ENCODE measurements at regions not wholly inside any gene's neighbourhood (a gene's known extent, or its start where the extent isn't known, plus 50 kb on each side); places are given as distances from the start of the nearest gene placed in this dataset.

GRCh38 chr11:41675205-41675604 is 215.8 kb upstream of the LRRC4C start:
- DNase-seq: no peak
- Histone ChIP-seq H3K9ac (ENCODE audit: low read length) (no peak overlapping the region), H2AK5ac (ENCODE audit: low read length) (no peak overlapping the region), H3K14ac (ENCODE audit: low read length) (no peak overlapping the region), H3K4ac (ENCODE audit: low read depth, low read length) (no peak overlapping the region), H3K4me2 (ENCODE audit: low read length) (no peak overlapping the region), H4K8ac (ENCODE audit: low read depth, low read length) (no peak overlapping the region), H3K9me3 (ENCODE audit: insufficient read depth, low read depth, low read length) (no peaks in the 10 kb centered on the region), H2AFZ (ENCODE audit: insufficient read depth, low read length, poor library complexity) (no peak overlapping the region), H2BK12ac (ENCODE audit: low read length) (no peak overlapping the region), H2BK5ac (ENCODE audit: low read depth, low read length, poor library complexity) (no peak overlapping the region), H3K36me3 (ENCODE audit: control insufficient read depth in 1 of 2, insufficient read depth in 2 of 2, low read length in 2 of 2) (no peaks in the 10 kb centered on the region), H3K4me3 (ENCODE audit: low read depth, low read length) (no peak overlapping the region), H4K12ac (ENCODE audit: low read depth, low read length) (no peak overlapping the region), H3K27me3 (ENCODE audit: insufficient read depth, low read length) (no peaks in the 10 kb centered on the region), H3K23ac (ENCODE audit: low read length) (no peak overlapping the region), H3K27ac (ENCODE audit: low read depth, low read length) (no peak overlapping the region), H3K18ac (ENCODE audit: low read length) (no peak overlapping the region), H4K91ac (ENCODE audit: low read depth, low read length) (no peak overlapping the region), H3K4me1 (ENCODE audit: control insufficient read depth in 1 of 2, insufficient read depth in 2 of 2, low read length in 2 of 2) (no peaks in the 10 kb centered on the region), H3K79me2 (ENCODE audit: control insufficient read depth, insufficient read depth, low read length, poor library complexity) (no peaks in the 10 kb centered on the region), H3K79me1 (ENCODE audit: low read length) (no peaks in the 10 kb centered on the region), H2BK120ac (ENCODE audit: insufficient read depth, low read length, poor library complexity) (no peak overlapping the region)
- WGBS (ENCODE audit: extremely low coverage, insufficient coverage, insufficient read length): no CpG with 5 or more reads among the region's 1 CpG

GRCh38 chr11:41713030-41713429 is 253.6 kb upstream of the LRRC4C start:
- Histone ChIP-seq H3K4me1 (ENCODE audit: control insufficient read depth in 1 of 2, insufficient read depth in 2 of 2, low read length in 2 of 2) (no peaks in the 10 kb centered on the region), H3K27ac (ENCODE audit: low read depth, low read length) (no peak overlapping the region), H4K8ac (ENCODE audit: low read depth, low read length) (no peak overlapping the region), H3K9ac (ENCODE audit: low read length) (no peak overlapping the region), H3K18ac (ENCODE audit: low read length) (no peak overlapping the region), H3K79me2 (ENCODE audit: control insufficient read depth, insufficient read depth, low read length, poor library complexity) (no peaks in the 10 kb centered on the region), H3K36me3 (ENCODE audit: control insufficient read depth in 1 of 2, insufficient read depth in 2 of 2, low read length in 2 of 2) (no peaks in the 10 kb centered on the region), H3K23ac (ENCODE audit: low read length) (no peak overlapping the region), H2BK5ac (ENCODE audit: low read depth, low read length, poor library complexity) (no peak overlapping the region), H3K4me2 (ENCODE audit: low read length) (no peak overlapping the region), H4K12ac (ENCODE audit: low read depth, low read length) (no peak overlapping the region), H3K14ac (ENCODE audit: low read length) (no peak overlapping the region), H2AFZ (ENCODE audit: insufficient read depth, low read length, poor library complexity) (no peak overlapping the region), H2BK120ac (ENCODE audit: insufficient read depth, low read length, poor library complexity) (no peak overlapping the region), H3K4ac (ENCODE audit: low read depth, low read length) (no peak overlapping the region), H3K27me3 (ENCODE audit: insufficient read depth, low read length) (no peaks in the 10 kb centered on the region), H2AK5ac (ENCODE audit: low read length) (no peak overlapping the region), H2BK12ac (ENCODE audit: low read length) (no peak overlapping the region), H3K79me1 (ENCODE audit: low read length) (no peaks in the 10 kb centered on the region), H3K9me3 (ENCODE audit: insufficient read depth, low read depth, low read length) (no peaks in the 10 kb centered on the region), H4K91ac (ENCODE audit: low read depth, low read length) (no peak overlapping the region), H3K4me3 (ENCODE audit: low read depth, low read length) (no peak overlapping the region)
- no peak for DNase-seq
- WGBS (ENCODE audit: extremely low coverage, insufficient coverage, insufficient read length): no CpG with 5 or more reads among the region's 3 CpGs

- H4K91ac ChIP-seq (ENCODE audit: low read depth, low read length): no peak overlapping the region
- no peak overlapping the region for H3K4me3 ChIP-seq (ENCODE audit: low read depth, low read length)
- H3K9ac ChIP-seq (ENCODE audit: low read length): no peak overlapping the region
- H2BK12ac ChIP-seq (ENCODE audit: low read length): no peak overlapping the region
- H3K9me3 ChIP-seq (ENCODE audit: insufficient read depth, low read depth, low read length): no peaks in the 10 kb centered on the region
- no CpG with 5 or more reads among the region's 2 CpGs for WGBS (ENCODE audit: extremely low coverage, insufficient coverage, insufficient read length)
- no peaks in the 10 kb centered on the region for H3K4me1 ChIP-seq (ENCODE audit: control insufficient read depth in 1 of 2, insufficient read depth in 2 of 2, low read length in 2 of 2)
- no peaks in the 10 kb centered on the region for H3K79me2 ChIP-seq (ENCODE audit: control insufficient read depth, insufficient read depth, low read length, poor library complexity)
- no peak overlapping the region for H2AFZ ChIP-seq (ENCODE audit: insufficient read depth, low read length, poor library complexity)
- no peak overlapping the region for H4K8ac ChIP-seq (ENCODE audit: low read depth, low read length)
- H3K79me1 ChIP-seq (ENCODE audit: low read length): no peaks in the 10 kb centered on the region
- H3K4me2 ChIP-seq (ENCODE audit: low read length): no peak overlapping the region
- H3K18ac ChIP-seq (ENCODE audit: low read length): no peak overlapping the region
- no peak overlapping the region for H3K23ac ChIP-seq (ENCODE audit: low read length)
- H3K27me3 ChIP-seq (ENCODE audit: insufficient read depth, low read length): no peaks in the 10 kb centered on the region
- H3K4ac ChIP-seq (ENCODE audit: low read depth, low read length): no peak overlapping the region
- no peak overlapping the region for H3K27ac ChIP-seq (ENCODE audit: low read depth, low read length)
- H2BK120ac ChIP-seq (ENCODE audit: insufficient read depth, low read length, poor library complexity): no peak overlapping the region
- no peak for DNase-seq
- H2BK5ac ChIP-seq (ENCODE audit: low read depth, low read length, poor library complexity): no peak overlapping the region
- H3K14ac ChIP-seq (ENCODE audit: low read length): no peak overlapping the region
- H4K12ac ChIP-seq (ENCODE audit: low read depth, low read length): no peak overlapping the region
- H3K36me3 ChIP-seq (ENCODE audit: control insufficient read depth in 1 of 2, insufficient read depth in 2 of 2, low read length in 2 of 2): no peaks in the 10 kb centered on the region
- no peak overlapping the region for H2AK5ac ChIP-seq (ENCODE audit: low read length)
Measured at GRCh38 chr11:41714101-41714500, 254.6 kb upstream of the LRRC4C start.

GRCh38 chr11:41716862-41717261 is 257.4 kb upstream of the LRRC4C start:
- Histone ChIP-seq H3K27me3 (ENCODE audit: insufficient read depth, low read length) (no peaks in the 10 kb centered on the region), H3K9ac (ENCODE audit: low read length) (no peak overlapping the region), H4K91ac (ENCODE audit: low read depth, low read length) (no peak overlapping the region), H3K14ac (ENCODE audit: low read length) (no peak overlapping the region), H3K36me3 (ENCODE audit: control insufficient read depth in 1 of 2, insufficient read depth in 2 of 2, low read length in 2 of 2) (no peaks in the 10 kb centered on the region), H3K4me2 (ENCODE audit: low read length) (no peak overlapping the region), H2BK5ac (ENCODE audit: low read depth, low read length, poor library complexity) (no peak overlapping the region), H3K4me1 (ENCODE audit: control insufficient read depth in 1 of 2, insufficient read depth in 2 of 2, low read length in 2 of 2) (no peaks in the 10 kb centered on the region), H2AK5ac (ENCODE audit: low read length) (no peak overlapping the region), H2BK120ac (ENCODE audit: insufficient read depth, low read length, poor library complexity) (no peak overlapping the region), H3K4ac (ENCODE audit: low read depth, low read length) (no peak overlapping the region), H4K12ac (ENCODE audit: low read depth, low read length) (no peak overlapping the region), H3K27ac (ENCODE audit: low read depth, low read length) (no peak overlapping the region), H3K79me1 (ENCODE audit: low read length) (no peaks in the 10 kb centered on the region), H3K9me3 (ENCODE audit: insufficient read depth, low read depth, low read length) (no peaks in the 10 kb centered on the region), H2AFZ (ENCODE audit: insufficient read depth, low read length, poor library complexity) (no peak overlapping the region), H3K23ac (ENCODE audit: low read length) (no peak overlapping the region), H4K8ac (ENCODE audit: low read depth, low read length) (no peak overlapping the region), H3K4me3 (ENCODE audit: low read depth, low read length) (no peak overlapping the region), H2BK12ac (ENCODE audit: low read length) (no peak overlapping the region), H3K79me2 (ENCODE audit: control insufficient read depth, insufficient read depth, low read length, poor library complexity) (no peaks in the 10 kb centered on the region), H3K18ac (ENCODE audit: low read length) (no peak overlapping the region)
- DNase-seq: no peak
- WGBS (ENCODE audit: extremely low coverage, insufficient coverage, insufficient read length): no CpG with 5 or more reads among the region's 3 CpGs
